ENCODE measurements at regions not wholly inside any gene's neighbourhood (a gene's known extent, or its start where the extent isn't known, plus 50 kb on each side); places are given as distances from the start of the nearest gene placed in this dataset.
"Not testable (repeated sequence)": the region's sequence is repeated elsewhere in the genome, so short reads cannot be mapped to it uniquely, and the experiment has no call there.

DNA sequence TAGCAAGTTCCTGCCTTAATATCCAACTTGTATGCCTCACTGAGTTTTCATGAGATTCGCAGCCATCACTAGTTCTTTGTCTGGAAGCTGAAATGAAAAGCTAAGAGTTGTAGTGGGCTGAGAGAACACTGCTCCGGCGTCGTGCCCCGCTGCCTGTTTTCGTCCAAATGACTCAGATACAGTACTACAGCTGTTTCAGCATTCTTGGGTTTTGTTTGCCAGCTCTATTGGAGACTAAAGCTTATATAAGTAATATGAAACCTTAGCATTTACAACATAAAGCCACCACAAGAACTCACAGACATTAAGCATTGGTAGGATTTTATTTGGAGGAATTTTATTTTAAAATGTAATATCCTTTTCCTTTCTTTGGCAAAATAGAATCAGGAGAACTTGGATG, 299.7 kb downstream of the DLEU7 start:
- peak; percentile 30 for DNase-seq

- DNase-seq = no peak
Observed at GRCh38 chr13:50544211-50544610, 299.3 kb downstream of the DLEU7 start.

- DNase-seq = not testable (repeated sequence)
Observed at GRCh38 chr13:50547175-50547574, 296.3 kb downstream of the DLEU7 start.

GRCh38 chr13:50548586-50548985, 294.9 kb downstream of the DLEU7 start:
- no peak for DNase-seq

DNA sequence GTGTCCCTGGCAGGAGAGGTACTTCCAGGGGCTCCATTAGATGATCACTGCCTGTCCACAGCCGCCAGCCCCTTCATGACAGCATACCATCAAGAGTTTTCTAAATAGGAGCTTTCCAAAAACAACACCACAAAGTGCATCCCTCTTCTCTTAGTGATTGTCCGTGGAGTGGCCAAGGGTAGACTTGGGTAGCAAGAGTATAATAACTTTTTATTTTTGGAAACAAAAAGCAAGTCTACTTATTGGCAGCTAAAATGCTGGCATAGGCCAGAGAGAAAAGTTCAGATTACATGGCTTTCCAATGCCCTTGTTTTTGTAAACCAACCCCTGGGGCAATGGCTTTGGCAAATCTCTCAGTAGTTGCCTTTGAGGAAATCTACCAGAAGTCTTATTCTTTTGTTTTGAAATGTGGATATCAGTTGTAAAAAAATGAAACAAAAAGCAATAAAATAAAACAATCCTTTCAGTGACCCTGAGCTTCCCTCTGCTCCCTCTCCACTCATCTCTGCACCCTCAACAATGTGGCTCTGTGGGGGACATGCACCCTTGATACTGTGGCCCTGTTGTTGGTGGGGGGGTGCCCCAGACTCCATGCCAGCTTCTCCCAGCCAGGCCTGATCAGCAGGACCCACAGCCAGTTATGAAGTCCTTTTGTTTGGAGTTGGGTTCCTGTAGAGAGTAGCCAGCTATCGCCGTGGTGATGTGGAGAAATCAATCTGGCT, 294.1 kb downstream of the DLEU7 start:
- no peak for DNase-seq

GRCh38 chr13:50550151-50550550, 293.3 kb downstream of the DLEU7 start:
- DNase-seq = no peak

DNA sequence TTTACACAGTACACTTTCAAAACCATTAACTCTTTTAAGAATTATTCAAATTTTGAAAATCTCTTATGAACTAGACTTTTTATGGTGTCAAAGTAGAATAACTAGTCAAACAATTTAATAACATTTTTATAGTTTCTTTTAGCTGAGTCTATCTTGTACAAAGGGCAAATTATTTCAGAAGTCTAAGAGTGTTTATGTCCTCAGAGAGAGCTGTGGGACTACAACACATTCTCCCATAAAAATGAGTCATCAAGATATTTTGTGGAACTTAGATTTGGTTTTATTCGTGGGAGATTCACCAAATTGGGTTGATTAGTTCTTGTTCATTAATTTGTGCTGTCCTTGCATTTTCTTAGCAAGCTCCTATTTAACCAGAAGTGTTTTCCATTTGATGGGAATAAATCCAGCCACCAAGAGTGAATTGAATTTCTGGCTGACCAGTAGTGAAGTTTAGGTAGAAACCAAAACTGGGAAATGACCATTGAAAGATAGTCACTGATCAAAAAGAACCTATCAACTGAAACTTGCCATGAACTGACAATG, 291.0 kb downstream of the DLEU7 start:
- DNase-seq = no peak

GRCh38 chr13:50561739-50562138, 281.8 kb downstream of the DLEU7 start:
- DNase-seq = no peak

DNA sequence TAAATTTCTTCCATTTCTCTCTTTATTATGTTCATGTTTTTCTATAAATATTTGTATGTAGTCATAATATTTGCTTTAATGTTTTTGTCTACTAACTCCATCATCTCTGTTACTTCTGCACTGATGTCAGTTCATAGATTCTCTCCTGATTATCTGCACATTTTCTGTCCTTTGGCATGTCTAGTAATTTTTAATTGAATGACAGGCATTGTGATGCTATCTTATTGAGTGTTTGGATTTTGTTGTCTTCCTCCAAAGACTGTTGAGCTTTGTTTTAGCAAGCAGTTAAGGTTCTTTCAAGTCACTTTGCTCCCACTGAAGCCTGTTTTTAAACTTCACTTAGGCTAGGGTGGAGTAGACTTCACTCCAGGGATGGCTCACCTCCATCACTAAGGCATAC, 276.8 kb downstream of the DLEU7 start:
- DNase-seq = no peak

- DNase-seq = no peak
Observed at GRCh38 chr13:50572129-50572528, 271.4 kb downstream of the DLEU7 start.

DNA sequence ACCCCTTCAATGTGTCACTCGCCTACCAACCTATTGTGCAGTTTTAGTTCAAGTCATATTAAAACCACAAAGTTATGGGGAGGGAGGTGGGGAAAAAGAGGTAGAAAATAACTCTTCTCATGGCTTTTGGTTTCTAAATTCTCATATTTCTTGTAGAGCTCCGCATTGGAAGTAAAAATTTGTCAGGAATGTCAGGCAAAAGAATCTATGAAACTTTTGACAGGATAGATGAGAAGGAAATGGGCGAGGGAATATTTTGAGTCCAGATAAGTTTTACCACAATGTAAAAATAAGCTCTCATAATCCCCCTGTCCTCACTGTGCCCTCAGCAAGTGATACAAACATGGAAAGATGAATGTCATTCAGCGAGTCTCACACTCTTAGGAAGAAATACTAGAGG, 270.4 kb downstream of the DLEU7 start:
- no peak for DNase-seq

DNA sequence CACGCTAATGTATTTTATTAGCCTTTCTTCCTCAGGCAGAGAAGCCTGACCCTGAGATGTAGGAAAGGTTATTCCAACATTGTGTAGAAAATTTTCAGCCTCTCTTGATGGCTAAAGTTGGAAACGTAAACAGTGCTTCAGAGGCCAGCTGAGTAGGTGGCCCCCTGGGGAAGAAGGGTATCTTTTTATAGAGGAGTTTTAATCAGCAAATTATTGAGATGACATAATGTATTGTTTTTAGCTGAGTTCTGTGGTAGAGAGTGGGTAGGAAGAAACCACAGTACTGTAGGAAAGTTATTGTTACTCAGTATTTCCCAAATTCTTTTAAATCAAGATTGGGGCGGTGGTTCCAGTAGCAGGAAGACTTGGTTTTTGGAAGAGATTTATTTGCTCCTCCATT, 268.8 kb downstream of the DLEU7 start:
- peak; percentile 51 for DNase-seq

- no peak for DNase-seq
Observed at GRCh38 chr13:50575138-50575537, 268.4 kb downstream of the DLEU7 start.

GRCh38 chr13:50576156-50576555, 267.3 kb downstream of the DLEU7 start:
- no peak for DNase-seq

DNA sequence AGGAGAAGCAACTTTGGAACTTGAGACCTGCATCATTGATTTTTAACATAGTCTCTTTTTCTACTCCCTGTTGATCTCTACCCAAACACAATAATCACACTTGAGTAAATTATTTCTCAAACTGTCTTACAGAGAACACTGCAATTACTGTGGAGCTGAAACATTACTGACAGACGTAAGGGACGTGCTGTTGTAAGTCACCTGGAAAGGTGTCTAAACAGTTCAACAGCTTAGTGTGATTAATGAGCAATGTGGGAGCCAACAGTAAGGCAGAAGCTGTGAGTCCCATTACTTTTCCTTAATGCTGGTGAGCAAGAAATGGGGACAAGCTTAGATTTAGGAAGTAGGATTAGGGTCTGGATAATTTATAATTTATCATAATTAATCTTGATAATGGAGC, 265.7 kb downstream of the DLEU7 start:
- no peak for DNase-seq

DNA sequence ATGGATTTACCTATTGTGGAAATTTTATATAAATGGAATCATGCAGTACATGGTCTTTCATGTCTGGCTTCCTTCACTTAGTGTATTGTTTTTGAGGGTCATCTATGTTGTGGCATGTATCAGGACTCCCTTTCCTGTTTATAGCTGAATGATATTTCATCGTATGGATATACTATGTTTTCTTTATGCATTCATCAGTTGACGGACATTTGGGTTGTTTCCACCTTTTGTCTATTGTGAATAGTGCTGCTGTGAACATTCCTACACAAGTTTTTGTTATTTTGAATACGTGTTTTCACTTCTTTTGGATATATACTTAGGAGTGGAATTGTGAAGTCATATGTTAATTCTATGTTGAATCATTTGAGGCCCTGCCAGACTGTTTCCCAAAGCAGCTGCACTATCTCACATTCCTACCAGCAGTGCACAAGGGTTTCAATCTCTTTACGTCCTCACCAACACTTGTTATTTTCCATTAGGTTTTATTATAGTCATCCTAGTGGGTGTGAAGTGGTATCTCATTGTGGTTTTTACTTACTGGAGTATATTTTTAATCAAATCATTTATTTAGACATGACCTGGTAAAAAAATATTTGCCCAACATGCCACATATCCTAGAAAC, 262.7 kb downstream of the DLEU7 start:
- DNase-seq = peak; percentile 34

GRCh38 chr13:50581586-50582196, 261.8 kb downstream of the DLEU7 start:
- DNase-seq = no peak

- DNase-seq = no peak
Observed at GRCh38 chr13:50584856-50585580, 258.5 kb downstream of the DLEU7 start.

GRCh38 chr13:50585674-50586413, 257.6 kb downstream of the DLEU7 start:
- no peak for DNase-seq

DNA sequence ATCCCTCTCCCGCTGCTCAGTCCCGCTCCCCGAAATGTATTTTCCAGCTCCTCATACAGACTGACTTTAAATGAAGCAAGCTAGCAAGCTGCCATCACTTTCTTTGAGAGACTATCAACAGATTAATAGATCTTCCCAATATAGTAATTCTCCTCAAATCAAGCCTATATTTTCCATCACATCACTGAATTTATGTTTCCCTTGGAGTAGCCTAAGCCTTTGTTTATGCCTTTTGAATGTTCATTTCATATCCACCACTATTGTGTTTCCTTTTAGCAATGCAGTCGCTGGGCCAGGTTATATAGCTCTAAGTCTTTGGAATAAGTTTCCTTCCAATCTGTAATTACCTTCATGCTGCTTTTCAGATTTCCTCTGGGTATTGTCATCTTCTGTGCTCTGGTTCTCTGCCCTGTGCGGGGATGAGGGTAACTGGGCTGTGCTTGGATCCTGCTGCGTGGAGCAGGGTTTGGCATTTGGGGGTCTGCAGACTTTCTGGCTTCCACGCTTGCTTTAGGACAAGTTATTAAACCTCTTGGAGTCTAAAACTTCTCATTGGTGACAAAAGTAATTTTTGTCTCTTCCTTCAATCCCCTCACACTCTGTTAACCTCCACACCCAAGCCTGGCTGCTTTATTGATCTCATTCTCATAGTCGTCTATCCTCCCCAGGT, 256.9 kb downstream of the DLEU7 start:
- DNase-seq = no peak

GRCh38 chr13:50587115-50587514, 256.4 kb downstream of the DLEU7 start:
- no peak for DNase-seq

Measured in EL (cell line).